HepG2 (cell line): ENCODE measurements at regions not wholly inside any gene's neighbourhood (a gene's known extent, or its start where the extent isn't known, plus 50 kb on each side); places are given as distances from the start of the nearest gene placed in this dataset.

ENCODE experiments used
- ATAC-seq: fragments of 200-7000 bp; cut with Tn5 transposase; 3 replicates; pipeline ENCODE4 v1.9.1; 2020; ENCODE audit warnings: mild to moderate bottlenecking, moderate library complexity
- BruUV-seq: library from RNA; stranded (reverse); fragments of 400-500 nt; replicated peaks from 2 replicates; lab custom pipeline; 2021; lab: Mats Ljungman, UMichigan
- CTCF ChIA-PET: fragments of 300-600 bp; formaldehyde crosslinking; extraction: SDS; loops from one replicate; lab custom pipeline; 2021; ENCODE audit warnings: low total read pairs, inconsistent platforms, low intra/inter-chr PET ratio; lab: Yijun Ruan, JAX
- POLR2A ChIA-PET: fragments of 350-600 bp; sonication (Branson Sonifier 250); formaldehyde crosslinking; loops from one replicate; lab custom pipeline; 2020; ENCODE audit warnings: antibody characterized with exemption, inconsistent platforms; lab: Yijun Ruan, JAX
- DNase-seq: peaks from one replicate; pipeline ENCODE4 v3.0.0-alpha.2; 2015; ENCODE audit warnings: low spot score
- FAIRE-seq: peaks from 3 replicates; lab custom pipeline; 2011; peaks lifted over from hg19 to GRCh38; lab: Jason Lieb, UNC
- H2AFZ ChIP-seq: one replicate; pipeline ENCODE4 v1.6.1; 2011; ENCODE audit warnings: low read length, inconsistent platforms
- H3K27ac ChIP-seq: fragments of 300-600 bp; 3 replicates; pipeline ENCODE4 v1.8.0; 2011; ENCODE audit warnings: mixed run types, mild to moderate bottlenecking, mixed read lengths, low read length, inconsistent platforms; ENCODE audit not compliant: insufficient read depth; ENCODE audit errors: extremely low read length
- H3K27me3 ChIP-seq, 2 experiments: fragments of 200-600 bp in 1 of 2; 2 replicates in 1 of 2; 3 replicates in 1 of 2; pipeline versions ENCODE4 v1.6.0 to v1.8.0; 2011; ENCODE audit warnings: low read length in 2 of 2, mild to moderate bottlenecking in 2 of 2, moderate library complexity in 2 of 2, inconsistent platforms in 1 of 2; ENCODE audit not compliant: insufficient read depth in 2 of 2, control insufficient read depth in 1 of 2
- H3K36me3 ChIP-seq, 2 experiments: fragments of 200-600 bp in 1 of 2; replicated peaks in 1 of 2; 2 replicates in 1 of 2; 3 replicates in 1 of 2; pipeline versions ENCODE4 v1.5.1 to v1.8.0; 2011; ENCODE audit warnings: low read length in 2 of 2, inconsistent platforms in 1 of 2; ENCODE audit not compliant: insufficient read depth in 2 of 2, control insufficient read depth in 1 of 2
- H3K4me1 ChIP-seq: 2 replicates; pipeline ENCODE4 v1.5.1; 2012; ENCODE audit warnings: low read length, inconsistent platforms; ENCODE audit not compliant: insufficient read depth
- H3K4me2 ChIP-seq: 2 replicates; pipeline ENCODE4 v1.6.0; 2011; ENCODE audit warnings: low read depth, low read length, inconsistent platforms
- H3K4me3 ChIP-seq, 3 experiments: fragments of 200-600 bp in 1 of 3; sonication (generic), shearing (Covaris generic) in 1 of 3; replicated peaks in 1 of 3; 2 replicates each; pipeline ENCODE4 v1.5.1; 2011 to 2016; ENCODE audit warnings: low read length in 3 of 3, inconsistent platforms in 2 of 3, low read depth in 2 of 3, mild to moderate bottlenecking in 2 of 3, control low read depth in 1 of 3, mixed read lengths in 1 of 3; ENCODE audit not compliant: insufficient read depth in 1 of 3
- H3K79me2 ChIP-seq: one replicate; pipeline ENCODE4 v1.6.1; 2011; ENCODE audit warnings: low read length, inconsistent platforms; ENCODE audit not compliant: insufficient read depth
- H3K9ac ChIP-seq: 2 replicates; pipeline ENCODE4 v1.6.0; 2011; ENCODE audit warnings: mild to moderate bottlenecking, low read depth, low read length, inconsistent platforms; ENCODE audit not compliant: insufficient read depth
- H3K9me3 ChIP-seq: 2 replicates; pipeline ENCODE4 v1.5.1; 2012; ENCODE audit warnings: mild to moderate bottlenecking, low read length
- H4K20me1 ChIP-seq: 2 replicates; pipeline ENCODE4 v1.6.0; 2011; ENCODE audit warnings: inconsistent platforms, mild to moderate bottlenecking, low read length, moderate library complexity; ENCODE audit not compliant: insufficient read depth
- JUND ChIP-seq: sonication (generic); formaldehyde crosslinking; IDR thresholded peaks from 2 replicates; pipeline ENCODE4 v1.8.0; 2022; ENCODE audit warnings: mild to moderate bottlenecking, missing genetic modification reagents
- PRDM15 ChIP-seq: sonication (generic); formaldehyde crosslinking; IDR thresholded peaks from 2 replicates; pipeline ENCODE4 v1.4.0; 2020; ENCODE audit warnings: missing genetic modification reagents
- RCOR2 ChIP-seq: IDR thresholded peaks from 2 replicates; pipeline ENCODE4 v1.6.1; 2016; ENCODE audit warnings: missing biosample characterization, missing genetic modification reagents
- TRAFD1 ChIP-seq: sonication (generic); formaldehyde crosslinking; IDR thresholded peaks from 2 replicates; pipeline ENCODE4 v1.5.1; 2020; ENCODE audit warnings: missing genetic modification reagents, mild to moderate bottlenecking, borderline replicate concordance
- ZNF839 ChIP-seq: sonication (generic); formaldehyde crosslinking; IDR thresholded peaks from 2 replicates; pipeline ENCODE4 v1.4.0; 2020; ENCODE audit warnings: missing genetic modification reagents, mild to moderate bottlenecking, borderline replicate concordance
- WGBS: methylation state at CpG from one replicate; pipeline ENCODE4 v1.1.6; 2017; ENCODE audit warnings: low lambda C conversion rate; 5-methylcytosine and 5-hydroxymethylcytosine counted together
- in situ Hi-C: cut with HindIII; loops from 2 replicates; pipeline ENCODE4 v1.10.0; 2017; ENCODE audit warnings: low pct_unique_long_range_greater_than_20kb; ENCODE audit not compliant: extremely low pct_ligation_motif_present
- intact Hi-C: fragments of 100-400 bp; cut with micrococcal nuclease; formaldehyde crosslinking; loops from one replicate; pipeline ENCODE4 v1.10.0; 2022; ENCODE audit not compliant: unreplicated experiment
- TF ChIP-seq, protein P1 (sequence below): sonication (generic); formaldehyde crosslinking; IDR thresholded peaks from 2 replicates; pipeline ENCODE4 v1.4.0; 2020; ENCODE audit warnings: missing genetic modification reagents

DNA sequence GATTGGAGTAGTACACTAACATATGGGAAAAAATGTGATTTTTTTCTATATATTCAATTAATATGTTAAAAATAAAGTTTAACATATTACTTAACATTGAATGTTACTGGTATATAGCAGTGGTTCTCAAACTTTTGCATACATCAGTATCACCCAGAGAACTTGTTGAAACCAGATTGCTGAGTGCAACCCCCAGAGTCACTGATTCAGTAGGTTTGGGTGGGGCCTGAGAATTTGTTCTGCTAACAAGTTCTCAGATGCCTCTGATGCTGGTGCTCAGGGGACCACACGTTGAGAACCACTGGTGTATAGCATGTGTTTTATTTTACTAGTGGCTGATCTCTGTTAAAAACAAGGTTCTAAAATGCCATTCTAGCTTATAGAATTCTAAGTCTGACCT, 161.9 kb downstream of the HHIPL2 start:
- Histone ChIP-seq H3K4me1 (no peaks in the 10 kb centered on the region), H3K4me2 (no peak overlapping the region), H3K27ac (no peak overlapping the region), H4K20me1 (no peaks in the 10 kb centered on the region), H3K36me3 (no peaks in the 10 kb centered on the region), H3K4me3 (no peak overlapping the region), H3K27me3 (no peaks in the 10 kb centered on the region), H3K9me3 (no peaks in the 10 kb centered on the region), H3K79me2 (no peaks in the 10 kb centered on the region), H3K9ac (no peak overlapping the region), H2AFZ (no peak overlapping the region)
- POLR2A ChIA-PET, result no interaction called here
- FAIRE-seq (no peak), ATAC-seq (no peak), DNase-seq (no peak)
- BruUV-seq, result no TSS peak
- intact Hi-C loops, result no loop called here
- in situ Hi-C loops, result no loop called here
- no peak for TF ChIP-seq RCOR2 (CRISPR knock-in tag)
- TF ChIP-seq ZNF839 (CRISPR knock-in tag), result no peak
- no peak for TF ChIP-seq PRDM15
- TF ChIP-seq, protein P1, sequence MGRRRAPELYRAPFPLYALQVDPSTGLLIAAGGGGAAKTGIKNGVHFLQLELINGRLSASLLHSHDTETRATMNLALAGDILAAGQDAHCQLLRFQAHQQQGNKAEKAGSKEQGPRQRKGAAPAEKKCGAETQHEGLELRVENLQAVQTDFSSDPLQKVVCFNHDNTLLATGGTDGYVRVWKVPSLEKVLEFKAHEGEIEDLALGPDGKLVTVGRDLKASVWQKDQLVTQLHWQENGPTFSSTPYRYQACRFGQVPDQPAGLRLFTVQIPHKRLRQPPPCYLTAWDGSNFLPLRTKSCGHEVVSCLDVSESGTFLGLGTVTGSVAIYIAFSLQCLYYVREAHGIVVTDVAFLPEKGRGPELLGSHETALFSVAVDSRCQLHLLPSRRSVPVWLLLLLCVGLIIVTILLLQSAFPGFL (CRISPR knock-in tag), result no peak
- TF ChIP-seq TRAFD1 (CRISPR knock-in tag), result no peak
- no peak for TF ChIP-seq JUND (CRISPR knock-in tag)
- 7% methylated on average over 1 of the region's 1 CpG for WGBS
- CTCF ChIA-PET, result no interaction called here
